HG03354 (cell line): ENCODE measurements at regions not wholly inside any gene's neighbourhood (a gene's known extent, or its start where the extent isn't known, plus 50 kb on each side); places are given as distances from the start of the nearest gene placed in this dataset.

Experiments
- ATAC-seq: cut with Tn5 transposase; IDR thresholded peaks from one replicate; pipeline ENCODE4 v1.9.1; 2021; ENCODE audit warnings: mild to moderate bottlenecking; ENCODE audit not compliant: unreplicated experiment, poor library complexity, severe bottlenecking

GRCh38 chr2:45303417-45304202, 294.4 kb upstream of the SIX2 start:
- ATAC-seq, result no peak

- no peak for ATAC-seq
These were observed 292.3 kb upstream of the SIX2 start for GRCh38 chr2:45301307-45302277.

GRCh38 chr2:45300026-45300750, 290.9 kb upstream of the SIX2 start:
- no peak for ATAC-seq

GRCh38 chr2:45299361-45299760, 290.1 kb upstream of the SIX2 start:
- no peak for ATAC-seq

- ATAC-seq, result no peak
These were observed 283.9 kb upstream of the SIX2 start for GRCh38 chr2:45293182-45293581.

- no peak for ATAC-seq
These were observed 282.0 kb upstream of the SIX2 start for GRCh38 chr2:45291296-45291701.

GRCh38 chr2:45289997-45290709, 280.9 kb upstream of the SIX2 start:
- ATAC-seq, result no peak

GRCh38 chr2:45288532-45289417, 279.5 kb upstream of the SIX2 start:
- no peak for ATAC-seq

- no peak for ATAC-seq
These were observed 277.8 kb upstream of the SIX2 start for GRCh38 chr2:45287045-45287444.

GRCh38 chr2:45285771-45286390, 276.6 kb upstream of the SIX2 start:
- ATAC-seq, result no peak

GRCh38 chr2:45285311-45285710, 276.1 kb upstream of the SIX2 start:
- ATAC-seq, result no peak

- no peak for ATAC-seq
These were observed 275.4 kb upstream of the SIX2 start for GRCh38 chr2:45284621-45284995.

GRCh38 chr2:45283764-45284620, 274.7 kb upstream of the SIX2 start:
- no peak for ATAC-seq

GRCh38 chr2:45282646-45283045, 273.4 kb upstream of the SIX2 start:
- ATAC-seq, result no peak

- ATAC-seq, result no peak
These were observed 272.1 kb upstream of the SIX2 start for GRCh38 chr2:45281311-45281710.

GRCh38 chr2:45280794-45281193, 271.5 kb upstream of the SIX2 start:
- ATAC-seq, result no peak

- no peak for ATAC-seq
These were observed 270.1 kb upstream of the SIX2 start for GRCh38 chr2:45279356-45279755.
